PC-3 (cell line): ENCODE measurements at regions not wholly inside any gene's neighbourhood (a gene's known extent, or its start where the extent isn't known, plus 50 kb on each side); places are given as distances from the start of the nearest gene placed in this dataset.
"Not testable (repeated sequence)": the region's sequence is repeated elsewhere in the genome, so short reads cannot be mapped to it uniquely, and the experiment has no call there.

ENCODE experiments used
- ATAC-seq: fragments of 200-7000 bp; cut with Tn5 transposase; 2 replicates; pipeline ENCODE4 v1.9.1; 2020; ENCODE audit warnings: mild to moderate bottlenecking, moderate library complexity
- BruUV-seq: library from RNA; stranded (reverse); fragments of 400-500 nt; replicated peaks from 2 replicates; lab custom pipeline; 2021; lab: Mats Ljungman, UMichigan
- CTCF ChIA-PET: fragments of 300-600 bp; sonication (Branson Sonifier 250); formaldehyde crosslinking; loops from one replicate; lab custom pipeline; 2022; ENCODE audit warnings: antibody characterized with exemption; lab: Charles Lee
- POLR2A ChIA-PET: fragments of 300-600 bp; sonication (Branson Sonifier 250); formaldehyde crosslinking; loops from one replicate; lab custom pipeline; 2022; ENCODE audit warnings: antibody characterized with exemption; ENCODE audit not compliant: unreplicated experiment; lab: Charles Lee
- DNase-seq: peaks from one replicate; pipeline ENCODE4 v3.0.0-alpha.2; 2015
- H2AFZ ChIP-seq: fragments of 300-600 bp; sonication (generic); 2 replicates; pipeline ENCODE4 v1.6.0; 2016; ENCODE audit warnings: antibody characterized with exemption, low read length
- H3F3A ChIP-seq: fragments of 300-600 bp; sonication (generic); one replicate; pipeline ENCODE4 v1.6.0; 2017; ENCODE audit warnings: antibody characterized with exemption, low read length, control low read depth, mild to moderate bottlenecking; ENCODE audit not compliant: unreplicated experiment
- H3K27ac ChIP-seq: fragments of 300-600 bp; sonication (generic); 2 replicates; pipeline ENCODE4 v1.5.1; 2016; ENCODE audit warnings: mild to moderate bottlenecking, low read length
- H3K27me3 ChIP-seq: fragments of 300-600 bp; sonication (generic); 2 replicates; pipeline ENCODE4 v1.6.1; 2016; ENCODE audit warnings: low read length, mixed read lengths
- H3K36me3 ChIP-seq: fragments of 300-600 bp; sonication (generic); 2 replicates; pipeline ENCODE4 v1.6.1; 2016; ENCODE audit warnings: low read depth, mixed run types, low read length, mixed read lengths
- H3K4me1 ChIP-seq: fragments of 300-600 bp; sonication (generic); 2 replicates; pipeline ENCODE4 v1.5.1; 2016; ENCODE audit warnings: low read length; ENCODE audit not compliant: insufficient read depth
- H3K4me2 ChIP-seq: fragments of 300-600 bp; sonication (generic); 2 replicates; pipeline ENCODE4 v1.6.0; 2016; ENCODE audit warnings: low read length
- H3K4me3 ChIP-seq: fragments of 300-600 bp; sonication (generic); 2 replicates; pipeline ENCODE4 v1.5.1; 2016; ENCODE audit warnings: mild to moderate bottlenecking, low read length, mixed read lengths
- H3K79me2 ChIP-seq: fragments of 300-600 bp; sonication (generic); 2 replicates; pipeline ENCODE4 v1.6.1; 2017; ENCODE audit warnings: low read length, mixed read lengths
- H3K9ac ChIP-seq: fragments of 300-600 bp; sonication (generic); 2 replicates; pipeline ENCODE4 v1.6.0; 2016; ENCODE audit warnings: mild to moderate bottlenecking, low read length
- H3K9me2 ChIP-seq: fragments of 300-600 bp; sonication (generic); replicated peaks from 2 replicates; pipeline ENCODE4 v1.6.1; 2016; ENCODE audit warnings: mixed run types, low read length, mixed read lengths
- H3K9me3 ChIP-seq: fragments of 300-600 bp; sonication (generic); 2 replicates; pipeline ENCODE4 v1.6.1; 2016; ENCODE audit warnings: low read length, mixed read lengths
- H4K20me1 ChIP-seq: fragments of 300-600 bp; sonication (generic); 2 replicates; pipeline ENCODE4 v1.6.1; 2016; ENCODE audit warnings: low read length, mixed read lengths
- EZH2 ChIP-seq: fragments of 300-600 bp; sonication (generic); IDR thresholded peaks from one replicate; pipeline ENCODE4 v1.6.1; 2017; ENCODE audit warnings: antibody characterized with exemption, mild to moderate bottlenecking, low read length; ENCODE audit not compliant: unreplicated experiment
- EZH2phosphoT487 ChIP-seq: fragments of 300-600 bp; sonication (generic); IDR thresholded peaks from 2 replicates; pipeline ENCODE4 v1.6.1; 2018; ENCODE audit warnings: mild to moderate bottlenecking, antibody characterized with exemption, low read length, borderline replicate concordance
- intact Hi-C: fragments of 100-400 bp; cut with micrococcal nuclease; formaldehyde crosslinking; loops from 2 replicates; pipeline ENCODE4 v1.9.0; 2023
- TF ChIP-seq, protein P1 (sequence below): fragments of 300-600 bp; sonication (generic); conservative IDR thresholded peaks from 2 replicates; pipeline ENCODE4 v1.5.1; 2017; ENCODE audit warnings: antibody characterized with exemption, low read depth, mild to moderate bottlenecking, low read length

DNA sequence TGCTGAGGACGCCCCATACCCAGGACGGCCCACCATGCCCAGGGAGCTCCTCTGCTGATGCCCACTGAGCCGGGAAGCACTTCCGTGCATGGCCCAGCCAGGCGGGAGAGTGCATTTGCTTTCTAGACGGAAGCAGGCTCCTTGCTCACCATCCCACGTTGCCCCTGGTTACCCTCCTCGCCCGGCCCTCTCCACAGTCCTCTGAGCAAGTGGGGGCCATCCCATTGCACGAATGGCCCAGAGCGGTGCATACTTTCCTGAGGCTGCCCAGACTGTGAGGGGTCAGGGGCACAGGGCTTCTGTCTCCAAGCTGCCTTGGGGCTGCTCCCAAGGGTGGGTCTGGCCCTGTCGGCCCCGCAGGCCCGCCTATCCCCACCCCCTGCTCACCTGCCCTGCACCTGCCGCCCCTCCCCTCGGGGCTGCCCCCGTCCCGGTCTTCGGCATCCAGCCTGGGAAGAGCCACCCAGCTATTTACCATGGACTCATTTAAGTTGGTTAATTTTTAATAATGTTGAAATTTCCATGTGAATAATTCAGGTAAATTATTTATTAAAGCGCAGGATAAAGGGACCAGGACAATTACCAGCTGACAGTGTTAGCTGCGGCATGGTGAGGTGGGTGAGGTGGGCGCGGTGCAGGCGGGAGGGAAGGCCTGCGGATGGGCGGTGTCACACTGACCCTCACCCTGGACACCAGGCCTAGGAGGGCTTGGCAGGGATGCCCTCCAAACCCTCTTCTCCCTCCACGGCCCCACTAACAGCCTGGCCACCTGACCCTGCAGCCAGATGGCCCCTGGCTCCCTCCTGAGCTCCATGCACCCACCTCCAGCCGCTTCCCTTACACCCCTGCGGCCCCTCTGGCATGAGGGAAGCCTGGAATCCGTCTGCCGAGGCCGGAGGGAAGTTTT lies 104.4 kb downstream of the MICALL2 start:
- no TSS peak for BruUV-seq
- Histone ChIP-seq H3K9me2 (no peaks in the 10 kb centered on the region), H3K27ac (no peak overlapping the region), H3K27me3 (peaks cover 11% of the 10 kb centered on the region), H3K4me2 (no peak overlapping the region), H2AFZ (no peak overlapping the region), H3K9ac (no peak overlapping the region), H3K9me3 (no peaks in the 10 kb centered on the region), H3K79me2 (no peaks in the 10 kb centered on the region), H4K20me1 (no peaks in the 10 kb centered on the region), H3F3A (no peaks in the 10 kb centered on the region), H3K36me3 (no peaks in the 10 kb centered on the region), H3K4me1 (no peaks in the 10 kb centered on the region), H3K4me3 (no peak overlapping the region)
- no peak for TF ChIP-seq EZH2
- TF ChIP-seq EZH2phosphoT487: no peak
- ChIA-PET POLR2A (no interaction called here), CTCF (interaction anchor here (0.5 kb wide), 1 partner anchor 14 kb away, joined by 5 read pairs; no protein-coding TSS in a partner anchor)
- ATAC-seq (no peak), DNase-seq (no peak)
- intact Hi-C loops: no loop called here

DNA sequence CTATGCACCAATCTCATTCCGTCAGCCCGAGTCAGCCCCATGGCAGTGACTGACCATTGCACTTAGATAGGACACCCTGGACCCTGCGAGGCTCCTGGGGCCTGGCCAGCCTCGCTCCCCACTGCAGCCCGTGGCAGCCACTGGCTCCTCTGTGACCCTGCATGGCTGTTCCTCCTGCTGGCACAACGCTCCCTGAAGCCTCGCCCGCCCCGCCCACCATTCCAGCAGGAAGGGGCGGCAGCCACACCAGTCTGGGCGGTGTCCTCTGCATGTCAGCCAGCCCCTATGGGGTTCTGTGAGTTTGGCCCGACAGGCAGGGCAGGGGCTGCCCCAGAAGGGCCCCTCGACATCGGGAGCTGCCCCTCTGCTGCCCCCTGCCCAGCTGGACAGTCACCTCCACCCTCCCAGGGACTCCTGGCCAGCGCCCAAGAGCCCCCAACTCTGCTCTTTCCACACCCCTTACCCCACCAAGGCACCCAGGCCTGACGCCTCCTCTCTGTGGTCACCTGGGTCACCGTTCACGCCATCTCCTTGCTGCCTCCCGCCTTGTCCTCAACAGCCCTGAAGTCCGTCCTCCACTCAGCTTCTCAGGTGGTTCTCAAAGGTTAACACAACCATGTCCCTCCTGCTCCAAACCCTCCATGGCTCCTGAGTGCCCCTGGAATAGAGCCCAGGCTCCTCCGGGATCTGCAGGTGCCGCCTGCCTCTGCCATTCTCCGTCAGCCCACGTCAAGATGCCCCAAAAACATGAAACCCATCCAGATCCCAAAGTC lies 103.5 kb downstream of the MICALL2 start:
- ChIA-PET CTCF (no interaction called here), POLR2A (no interaction called here)
- no TSS peak for BruUV-seq

DNA sequence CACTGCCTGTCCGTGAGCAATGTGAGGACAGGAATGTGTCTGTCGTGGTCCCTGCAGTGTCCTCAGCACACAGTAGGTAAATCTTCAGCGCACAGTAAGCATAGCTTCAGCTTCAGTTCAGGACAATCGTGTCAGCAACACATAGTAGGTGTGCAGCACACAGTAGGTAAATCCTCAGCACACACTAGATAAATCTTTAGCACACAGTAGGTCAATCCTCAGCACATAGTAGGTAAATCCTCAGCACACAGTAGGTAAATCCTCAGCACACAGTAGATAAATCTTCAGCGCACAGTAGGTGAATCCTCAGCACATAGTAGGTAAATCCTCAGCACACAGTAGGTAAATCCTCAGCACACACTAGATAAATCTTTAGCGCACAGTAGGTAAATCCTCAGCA lies 102.4 kb downstream of the MICALL2 start:
- H4K20me1 ChIP-seq, H3K27me3 ChIP-seq, H2AFZ ChIP-seq, CTCF ChIA-PET, H3K9ac ChIP-seq, DNase-seq, H3K4me2 ChIP-seq, ATAC-seq, H3K79me2 ChIP-seq, H3K27ac ChIP-seq, H3K36me3 ChIP-seq, H3K9me3 ChIP-seq, intact Hi-C loops, BruUV-seq, H3F3A ChIP-seq, H3K4me3 ChIP-seq, POLR2A ChIA-PET, H3K9me2 ChIP-seq, H3K4me1 ChIP-seq: not testable (repeated sequence)

More for the DNA sequence above, 103.5 kb downstream of the MICALL2 start:
- peak; percentile 40; the same call in 1 of the 2 replicates for ATAC-seq
- H3K4me3 ChIP-seq: no peak overlapping the region
- DNase-seq: no peak
- no peak overlapping the region for H3K4me2 ChIP-seq
- H2AFZ ChIP-seq: no peak overlapping the region
- H3K36me3 ChIP-seq: no peaks in the 10 kb centered on the region
- no peaks in the 10 kb centered on the region for H3K9me2 ChIP-seq
- TF ChIP-seq, protein P1, sequence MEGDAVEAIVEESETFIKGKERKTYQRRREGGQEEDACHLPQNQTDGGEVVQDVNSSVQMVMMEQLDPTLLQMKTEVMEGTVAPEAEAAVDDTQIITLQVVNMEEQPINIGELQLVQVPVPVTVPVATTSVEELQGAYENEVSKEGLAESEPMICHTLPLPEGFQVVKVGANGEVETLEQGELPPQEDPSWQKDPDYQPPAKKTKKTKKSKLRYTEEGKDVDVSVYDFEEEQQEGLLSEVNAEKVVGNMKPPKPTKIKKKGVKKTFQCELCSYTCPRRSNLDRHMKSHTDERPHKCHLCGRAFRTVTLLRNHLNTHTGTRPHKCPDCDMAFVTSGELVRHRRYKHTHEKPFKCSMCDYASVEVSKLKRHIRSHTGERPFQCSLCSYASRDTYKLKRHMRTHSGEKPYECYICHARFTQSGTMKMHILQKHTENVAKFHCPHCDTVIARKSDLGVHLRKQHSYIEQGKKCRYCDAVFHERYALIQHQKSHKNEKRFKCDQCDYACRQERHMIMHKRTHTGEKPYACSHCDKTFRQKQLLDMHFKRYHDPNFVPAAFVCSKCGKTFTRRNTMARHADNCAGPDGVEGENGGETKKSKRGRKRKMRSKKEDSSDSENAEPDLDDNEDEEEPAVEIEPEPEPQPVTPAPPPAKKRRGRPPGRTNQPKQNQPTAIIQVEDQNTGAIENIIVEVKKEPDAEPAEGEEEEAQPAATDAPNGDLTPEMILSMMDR: no peak
- TF ChIP-seq EZH2phosphoT487 (no peak), EZH2 (no peak)
- no peak overlapping the region for H3K9ac ChIP-seq
- H3K4me1 ChIP-seq: no peaks in the 10 kb centered on the region
- no peaks in the 10 kb centered on the region for H3K79me2 ChIP-seq
- no peak overlapping the region for H3K27ac ChIP-seq
- H3F3A ChIP-seq: no peaks in the 10 kb centered on the region
- no peaks in the 10 kb centered on the region for H3K9me3 ChIP-seq
- H3K27me3 ChIP-seq: peaks cover 6% of the 10 kb centered on the region
- intact Hi-C loops: no loop called here
- H4K20me1 ChIP-seq: no peaks in the 10 kb centered on the region

DNA sequence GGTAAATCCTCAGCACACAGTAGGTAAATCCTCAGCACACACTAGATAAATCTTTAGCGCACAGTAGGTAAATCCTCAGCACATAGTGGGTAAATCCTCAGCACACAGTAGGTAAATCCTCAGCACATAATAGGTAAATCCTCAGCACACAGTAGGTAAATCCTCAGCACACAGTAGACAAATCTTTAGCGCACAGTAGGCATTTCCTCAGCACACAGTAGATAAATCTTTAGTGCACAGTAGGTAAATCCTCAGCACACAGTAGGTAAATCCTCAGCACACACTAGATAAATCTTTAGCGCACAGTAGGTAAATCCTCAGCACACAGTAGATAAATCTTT lies 102.0 kb downstream of the MICALL2 start:
- H3K27ac ChIP-seq, BruUV-seq, H3K4me2 ChIP-seq, H3K27me3 ChIP-seq, CTCF ChIA-PET, POLR2A ChIA-PET, H3K79me2 ChIP-seq, H4K20me1 ChIP-seq, H3K9me3 ChIP-seq, H3K4me3 ChIP-seq, H3K4me1 ChIP-seq, ATAC-seq, H2AFZ ChIP-seq, H3F3A ChIP-seq, intact Hi-C loops, H3K9ac ChIP-seq, H3K9me2 ChIP-seq, H3K36me3 ChIP-seq, DNase-seq: not testable (repeated sequence)
